ENCODE measurements at regions not wholly inside any gene's neighbourhood (a gene's known extent, or its start where the extent isn't known, plus 50 kb on each side); places are given as distances from the start of the nearest gene placed in this dataset.

- H3K27me3 Mint-ChIP-seq (ENCODE audit: insufficient read depth, unreplicated experiment), result peaks cover 20% of the 10 kb centered on the region
- H3K27ac Mint-ChIP-seq (ENCODE audit: unreplicated experiment), result no peak overlapping the region
- ChIA-PET POLR2A (no interaction called here), CTCF (no interaction called here)
- TF ChIP-seq CTCF (IDR thresholded peaks at IDR 0.05; ENCODE audit: insufficient read depth in 1 of 2, low read depth in 1 of 2, low read length in 1 of 2, severe bottlenecking in 1 of 2, unreplicated experiment in 1 of 2), result no peak
- no peak for DNase-seq
- H3K36me3 Mint-ChIP-seq (ENCODE audit: insufficient read depth, unreplicated experiment), result no peaks in the 10 kb centered on the region
- Histone ChIP-seq H3K4me3 (ENCODE audit: low read depth, low read length) (no peak overlapping the region), H3K27me3 (replicated peaks; ENCODE audit: control insufficient read depth, insufficient read depth, low read length) (no peaks in the 10 kb centered on the region; the same call in 1 of the 2 replicates), H3K4me1 (no peaks in the 10 kb centered on the region), H3K9me3 (no peaks in the 10 kb centered on the region), H3K36me3 (ENCODE audit: control insufficient read depth, insufficient read depth, low read length) (no peaks in the 10 kb centered on the region)
- no peaks in the 10 kb centered on the region for H3K4me1 Mint-ChIP-seq (ENCODE audit: low read depth, unreplicated experiment)
- H3K4me3 Mint-ChIP-seq (ENCODE audit: unreplicated experiment), result no peak overlapping the region
- intact Hi-C loops (cut with micrococcal nuclease; ENCODE audit: unreplicated experiment), result no loop called here
- no TSS peak for BruUV-seq (replicated peaks)
- no peaks in the 10 kb centered on the region for H3K9me3 Mint-ChIP-seq (ENCODE audit: unreplicated experiment)
Measured at GRCh38 chr3:43969944-43970343, 271.7 kb upstream of the TOPAZ1 start.

- no peak for TF ChIP-seq CTCF (IDR thresholded peaks at IDR 0.05; ENCODE audit: insufficient read depth in 1 of 2, low read depth in 1 of 2, low read length in 1 of 2, severe bottlenecking in 1 of 2, unreplicated experiment in 1 of 2)
- intact Hi-C loops (cut with micrococcal nuclease; ENCODE audit: unreplicated experiment), result no loop called here
- CTCF ChIA-PET, result no interaction called here
Measured at GRCh38 chr3:43970351-43970750, 271.3 kb upstream of the TOPAZ1 start.

GRCh38 chr3:43970920-43971319 lies 270.8 kb upstream of the TOPAZ1 start:
- Histone ChIP-seq H3K9me3 (no peaks in the 10 kb centered on the region), H3K4me1 (no peaks in the 10 kb centered on the region), H3K27me3 (replicated peaks; ENCODE audit: control insufficient read depth, insufficient read depth, low read length) (no peaks in the 10 kb centered on the region; the same call in none of the 2 replicates), H3K4me3 (ENCODE audit: low read depth, low read length) (no peak overlapping the region), H3K36me3 (ENCODE audit: control insufficient read depth, insufficient read depth, low read length) (no peaks in the 10 kb centered on the region)
- intact Hi-C loops (cut with micrococcal nuclease; ENCODE audit: unreplicated experiment), result no loop called here
- POLR2A ChIA-PET, result no interaction called here
- Mint-ChIP-seq H3K4me3 (ENCODE audit: unreplicated experiment) (no peak overlapping the region), H3K4me1 (ENCODE audit: low read depth, unreplicated experiment) (no peaks in the 10 kb centered on the region), H3K36me3 (ENCODE audit: insufficient read depth, unreplicated experiment) (no peaks in the 10 kb centered on the region), H3K9me3 (ENCODE audit: unreplicated experiment) (no peaks in the 10 kb centered on the region), H3K27ac (ENCODE audit: unreplicated experiment) (no peak overlapping the region), H3K27me3 (ENCODE audit: insufficient read depth, unreplicated experiment) (peaks cover 19% of the 10 kb centered on the region)
- CTCF ChIA-PET, result no interaction called here
- no TSS peak for BruUV-seq (replicated peaks)
- TF ChIP-seq CTCF (IDR thresholded peaks at IDR 0.05; ENCODE audit: insufficient read depth in 1 of 2, low read depth in 1 of 2, low read length in 1 of 2, severe bottlenecking in 1 of 2, unreplicated experiment in 1 of 2), result no peak
- DNase-seq, result no peak

More at GRCh38 chr3:43970351-43970750, 271.3 kb upstream of the TOPAZ1 start:
- Mint-ChIP-seq H3K4me1 (ENCODE audit: low read depth, unreplicated experiment) (no peaks in the 10 kb centered on the region), H3K4me3 (ENCODE audit: unreplicated experiment) (no peak overlapping the region), H3K36me3 (ENCODE audit: insufficient read depth, unreplicated experiment) (no peaks in the 10 kb centered on the region), H3K27ac (ENCODE audit: unreplicated experiment) (no peak overlapping the region), H3K9me3 (ENCODE audit: unreplicated experiment) (no peaks in the 10 kb centered on the region), H3K27me3 (ENCODE audit: insufficient read depth, unreplicated experiment) (peaks cover 21% of the 10 kb centered on the region)
- POLR2A ChIA-PET, result no interaction called here
- no TSS peak for BruUV-seq (replicated peaks)
- H3K4me3 ChIP-seq (ENCODE audit: low read depth, low read length), result no peak overlapping the region
- H3K27me3 ChIP-seq (replicated peaks; ENCODE audit: control insufficient read depth, insufficient read depth, low read length), result no peaks in the 10 kb centered on the region; the same call in 1 of the 2 replicates
- no peaks in the 10 kb centered on the region for H3K4me1 ChIP-seq
- DNase-seq, result no peak
- H3K9me3 ChIP-seq, result no peaks in the 10 kb centered on the region
- no peaks in the 10 kb centered on the region for H3K36me3 ChIP-seq (ENCODE audit: control insufficient read depth, insufficient read depth, low read length)

Data from Caco-2 (cell line).